GM21737 (cell line): ENCODE measurements at regions not wholly inside any gene's neighbourhood (a gene's known extent, or its start where the extent isn't known, plus 50 kb on each side); places are given as distances from the start of the nearest gene placed in this dataset.
"Not testable (repeated sequence)": the region's sequence is repeated elsewhere in the genome, so short reads cannot be mapped to it uniquely, and the experiment has no call there.

Experiments used
- ATAC-seq: cut with Tn5 transposase; IDR thresholded peaks from one replicate; pipeline ENCODE4 v1.9.1; 2021; ENCODE audit warnings: mild to moderate bottlenecking, moderate library complexity; ENCODE audit not compliant: unreplicated experiment

GRCh38 chr4:60432911-60433310 is 767.2 kb upstream of the ADGRL3 start:
- ATAC-seq = no peak

GRCh38 chr4:60443068-60443467 is 757.1 kb upstream of the ADGRL3 start:
- no peak for ATAC-seq

- ATAC-seq = no peak
Measured at GRCh38 chr4:60443796-60444195, 756.3 kb upstream of the ADGRL3 start.

- ATAC-seq = no peak
Measured at GRCh38 chr4:60450054-60450453, 750.1 kb upstream of the ADGRL3 start.

- ATAC-seq = no peak
Measured at GRCh38 chr4:60452266-60452665, 747.9 kb upstream of the ADGRL3 start.

- ATAC-seq = no peak
Measured at GRCh38 chr4:60455380-60455779, 744.7 kb upstream of the ADGRL3 start.

- no peak for ATAC-seq
Measured at GRCh38 chr4:60461551-60461950, 738.6 kb upstream of the ADGRL3 start.

- ATAC-seq = no peak
Measured at GRCh38 chr4:60463857-60464502, 736.1 kb upstream of the ADGRL3 start.

- ATAC-seq = no peak
Measured at GRCh38 chr4:60482921-60483351, 717.2 kb upstream of the ADGRL3 start.

- ATAC-seq = no peak
Measured at GRCh38 chr4:60485276-60485675, 714.9 kb upstream of the ADGRL3 start.

GRCh38 chr4:60487118-60487761 is 712.9 kb upstream of the ADGRL3 start:
- ATAC-seq = not testable (repeated sequence)

- ATAC-seq = no peak
Measured at GRCh38 chr4:60500810-60501209, 699.3 kb upstream of the ADGRL3 start.

GRCh38 chr4:60502733-60503132 is 697.4 kb upstream of the ADGRL3 start:
- no peak for ATAC-seq

GRCh38 chr4:60506061-60506460 is 694.1 kb upstream of the ADGRL3 start:
- ATAC-seq = no peak

- no peak for ATAC-seq
Measured at GRCh38 chr4:60522265-60522664, 677.9 kb upstream of the ADGRL3 start.

GRCh38 chr4:60531776-60532379 is 668.2 kb upstream of the ADGRL3 start:
- no peak for ATAC-seq

- no peak for ATAC-seq
Measured at GRCh38 chr4:60544981-60545380, 655.1 kb upstream of the ADGRL3 start.

- ATAC-seq = no peak
Measured at GRCh38 chr4:60562334-60562733, 637.8 kb upstream of the ADGRL3 start.

- ATAC-seq = no peak
Measured at GRCh38 chr4:60565558-60565957, 634.6 kb upstream of the ADGRL3 start.

GRCh38 chr4:60575336-60575735 is 624.8 kb upstream of the ADGRL3 start:
- no peak for ATAC-seq

- ATAC-seq = no peak
Measured at GRCh38 chr4:60579335-60579734, 620.8 kb upstream of the ADGRL3 start.

GRCh38 chr4:60581919-60582536 is 618.1 kb upstream of the ADGRL3 start:
- no peak for ATAC-seq
